Activated naive CD8-positive, alpha-beta T cell treated with anti-CD3 and anti-CD28 coated beads, Interleukin-2, amount 50 U/mL, for 24 hours (primary cell): ENCODE measurements at regions not wholly inside any gene's neighbourhood (a gene's known extent, or its start where the extent isn't known, plus 50 kb on each side); places are given as distances from the start of the nearest gene placed in this dataset.
"Not testable (repeated sequence)": the region's sequence is repeated elsewhere in the genome, so short reads cannot be mapped to it uniquely, and the experiment has no call there.

ENCODE experiments used
- ATAC-seq: fragments of 150-1000 bp; cut with Tn5 transposase; one replicate; pipeline ENCODE4 v1.10.0; 2021
- DNase-seq: peaks from one replicate; pipeline ENCODE4 v3.0.0; 2021
- H3K27ac Mint-ChIP-seq: one replicate; pipeline ENCODE4 v1.8.0; 2021; ENCODE audit warnings: mild to moderate bottlenecking, mixed read lengths
- H3K27me3 Mint-ChIP-seq: one replicate; pipeline ENCODE4 v1.8.0; 2021; ENCODE audit warnings: mixed read lengths
- H3K36me3 Mint-ChIP-seq: one replicate; pipeline ENCODE4 v1.8.0; 2021; ENCODE audit warnings: low read depth, mixed read lengths
- H3K4me1 Mint-ChIP-seq: one replicate; pipeline ENCODE4 v1.8.0; 2021; ENCODE audit warnings: mixed read lengths
- H3K4me3 Mint-ChIP-seq: one replicate; pipeline ENCODE4 v1.8.0; 2021; ENCODE audit warnings: mild to moderate bottlenecking, moderate library complexity, mixed read lengths
- H3K9me3 Mint-ChIP-seq: one replicate; pipeline ENCODE4 v1.8.0; 2021; ENCODE audit warnings: mixed read lengths

GRCh38 chr16:64260631-64261401 lies 861.0 kb downstream of the CDH11 start:
- DNase-seq, H3K4me1 Mint-ChIP-seq, ATAC-seq, H3K36me3 Mint-ChIP-seq, H3K27ac Mint-ChIP-seq, H3K27me3 Mint-ChIP-seq, H3K4me3 Mint-ChIP-seq: not testable (repeated sequence)
- H3K9me3 Mint-ChIP-seq, result peaks cover 23% of the 10 kb centered on the region

GRCh38 chr16:64254443-64255367 lies 867.2 kb downstream of the CDH11 start:
- ATAC-seq (no peak), DNase-seq (no peak)
- Mint-ChIP-seq H3K36me3 (no peaks in the 10 kb centered on the region), H3K4me3 (no peak overlapping the region), H3K9me3 (peaks cover 16% of the 10 kb centered on the region), H3K27ac (no peak overlapping the region), H3K27me3 (no peaks in the 10 kb centered on the region), H3K4me1 (no peaks in the 10 kb centered on the region)

GRCh38 chr16:64253525-64253924 lies 868.3 kb downstream of the CDH11 start:
- Mint-ChIP-seq H3K27ac (no peak overlapping the region), H3K9me3 (peaks cover 16% of the 10 kb centered on the region), H3K36me3 (no peaks in the 10 kb centered on the region), H3K4me3 (no peak overlapping the region), H3K4me1 (no peaks in the 10 kb centered on the region), H3K27me3 (no peaks in the 10 kb centered on the region)
- ATAC-seq (no peak), DNase-seq (no peak)

GRCh38 chr16:64253096-64253495 lies 868.8 kb downstream of the CDH11 start:
- Mint-ChIP-seq H3K36me3 (no peaks in the 10 kb centered on the region), H3K4me1 (no peaks in the 10 kb centered on the region), H3K27ac (no peak overlapping the region), H3K4me3 (no peak overlapping the region), H3K27me3 (no peaks in the 10 kb centered on the region), H3K9me3 (peaks cover 16% of the 10 kb centered on the region)
- no peak for ATAC-seq
- DNase-seq, result no peak

- Mint-ChIP-seq H3K9me3 (peaks cover 3% of the 10 kb centered on the region), H3K4me3 (no peak overlapping the region), H3K27me3 (no peaks in the 10 kb centered on the region), H3K27ac (no peak overlapping the region), H3K4me1 (no peaks in the 10 kb centered on the region), H3K36me3 (no peaks in the 10 kb centered on the region)
- DNase-seq (no peak), ATAC-seq (no peak)
Observed at GRCh38 chr16:64251742-64252141, 870.1 kb downstream of the CDH11 start.

- Mint-ChIP-seq H3K27ac (no peak overlapping the region), H3K27me3 (no peaks in the 10 kb centered on the region), H3K4me1 (no peaks in the 10 kb centered on the region), H3K9me3 (no peaks in the 10 kb centered on the region), H3K4me3 (no peak overlapping the region), H3K36me3 (no peaks in the 10 kb centered on the region)
- ATAC-seq (no peak), DNase-seq (no peak)
Observed at GRCh38 chr16:64250866-64251265, 871.0 kb downstream of the CDH11 start.

GRCh38 chr16:64242492-64242891 lies 879.4 kb downstream of the CDH11 start:
- no peak for DNase-seq
- Mint-ChIP-seq H3K4me1 (no peaks in the 10 kb centered on the region), H3K4me3 (no peak overlapping the region), H3K27me3 (no peaks in the 10 kb centered on the region), H3K36me3 (no peaks in the 10 kb centered on the region), H3K27ac (no peak overlapping the region), H3K9me3 (peaks cover 14% of the 10 kb centered on the region)
- no peak for ATAC-seq

- ATAC-seq (no peak), DNase-seq (no peak)
- no peaks in the 10 kb centered on the region for H3K27me3 Mint-ChIP-seq
- H3K27ac Mint-ChIP-seq, result no peak overlapping the region
- H3K36me3 Mint-ChIP-seq, result no peaks in the 10 kb centered on the region
- peaks cover 14% of the 10 kb centered on the region for H3K9me3 Mint-ChIP-seq
- no peak overlapping the region for H3K4me3 Mint-ChIP-seq
- H3K4me1 Mint-ChIP-seq, result no peaks in the 10 kb centered on the region
Observed at GRCh38 chr16:64240586-64240985, 881.3 kb downstream of the CDH11 start.

- Mint-ChIP-seq H3K27me3 (no peaks in the 10 kb centered on the region), H3K4me3 (no peak overlapping the region), H3K36me3 (no peaks in the 10 kb centered on the region), H3K9me3 (peaks cover 18% of the 10 kb centered on the region), H3K27ac (no peak overlapping the region), H3K4me1 (no peaks in the 10 kb centered on the region)
- no peak for DNase-seq
- no peak for ATAC-seq
Observed at GRCh38 chr16:64238571-64238970, 883.3 kb downstream of the CDH11 start.

- Mint-ChIP-seq H3K36me3 (no peaks in the 10 kb centered on the region), H3K27ac (no peak overlapping the region), H3K4me1 (no peaks in the 10 kb centered on the region), H3K4me3 (no peak overlapping the region), H3K9me3 (peaks cover 15% of the 10 kb centered on the region), H3K27me3 (no peaks in the 10 kb centered on the region)
- ATAC-seq, result no peak
- DNase-seq, result no peak
Observed at GRCh38 chr16:64236316-64236715, 885.5 kb downstream of the CDH11 start.

- Mint-ChIP-seq H3K4me3 (no peak overlapping the region), H3K36me3 (no peaks in the 10 kb centered on the region), H3K4me1 (no peaks in the 10 kb centered on the region), H3K9me3 (peaks cover 18% of the 10 kb centered on the region), H3K27me3 (no peaks in the 10 kb centered on the region), H3K27ac (no peak overlapping the region)
- DNase-seq, result no peak
- no peak for ATAC-seq
Observed at GRCh38 chr16:64234200-64234599, 887.7 kb downstream of the CDH11 start.

GRCh38 chr16:64225696-64226095 lies 896.2 kb downstream of the CDH11 start:
- H3K27ac Mint-ChIP-seq, result no peak overlapping the region
- no peaks in the 10 kb centered on the region for H3K36me3 Mint-ChIP-seq
- no peaks in the 10 kb centered on the region for H3K4me1 Mint-ChIP-seq
- no peaks in the 10 kb centered on the region for H3K27me3 Mint-ChIP-seq
- ATAC-seq (no peak), DNase-seq (no peak)
- H3K4me3 Mint-ChIP-seq, result no peak overlapping the region
- peaks cover 41% of the 10 kb centered on the region for H3K9me3 Mint-ChIP-seq

GRCh38 chr16:64225036-64225435 lies 896.8 kb downstream of the CDH11 start:
- ATAC-seq, result no peak
- Mint-ChIP-seq H3K4me1 (no peaks in the 10 kb centered on the region), H3K36me3 (no peaks in the 10 kb centered on the region), H3K27ac (no peak overlapping the region), H3K4me3 (no peak overlapping the region), H3K27me3 (no peaks in the 10 kb centered on the region), H3K9me3 (peaks cover 36% of the 10 kb centered on the region)
- DNase-seq, result no peak

- Mint-ChIP-seq H3K4me1 (no peaks in the 10 kb centered on the region), H3K9me3 (peaks cover 15% of the 10 kb centered on the region), H3K4me3 (no peak overlapping the region), H3K36me3 (no peaks in the 10 kb centered on the region), H3K27ac (no peak overlapping the region), H3K27me3 (no peaks in the 10 kb centered on the region)
- DNase-seq (no peak), ATAC-seq (no peak)
Observed at GRCh38 chr16:64217789-64218535, 903.9 kb downstream of the CDH11 start.
